ENCODE measurements at regions not wholly inside any gene's neighbourhood (a gene's known extent, or its start where the extent isn't known, plus 50 kb on each side); places are given as distances from the start of the nearest gene placed in this dataset.

DNA sequence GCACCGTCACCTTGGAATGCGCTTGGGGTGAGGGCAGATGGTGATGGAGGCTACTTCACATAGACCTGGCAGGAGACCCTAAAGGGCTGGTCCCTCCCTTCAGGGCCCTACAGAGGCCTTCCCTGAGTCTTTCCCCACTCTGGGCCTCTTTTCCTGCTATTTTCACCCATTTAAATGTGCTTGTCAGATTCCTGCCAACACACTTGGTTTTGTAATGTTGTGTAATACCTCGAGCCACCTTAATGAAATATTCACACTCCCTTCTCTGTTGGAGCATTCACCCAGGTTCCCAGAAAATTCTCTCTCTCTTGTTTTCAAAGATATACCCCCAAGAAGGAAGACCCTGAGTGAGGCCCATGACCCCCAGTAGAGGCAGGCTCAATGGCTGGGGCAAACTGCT is 456.6 kb upstream of the DYNLRB2 start:
- no peaks in the 10 kb centered on the region for H3K27me3 ChIP-seq

GRCh38 chr16:80082906-80083305 is 457.9 kb upstream of the DYNLRB2 start:
- no peak overlapping the region for H3K4me3 ChIP-seq
- DNase-seq: no peak
- no peaks in the 10 kb centered on the region for H3K27me3 ChIP-seq
- no peaks in the 10 kb centered on the region for H3K36me3 ChIP-seq
- no peaks in the 10 kb centered on the region for H3K4me1 ChIP-seq
- no peaks in the 10 kb centered on the region for H3K9me3 ChIP-seq (replicated peaks)
- H3K27ac ChIP-seq: no peak overlapping the region

More for the DNA sequence above, 456.6 kb upstream of the DYNLRB2 start:
- DNase-seq: no peak
- Histone ChIP-seq H3K9me3 (replicated peaks) (no peaks in the 10 kb centered on the region), H3K4me1 (no peaks in the 10 kb centered on the region), H3K4me3 (no peak overlapping the region), H3K36me3 (no peaks in the 10 kb centered on the region), H3K27ac (no peak overlapping the region)

- no peak overlapping the region for H3K27ac ChIP-seq
- no peaks in the 10 kb centered on the region for H3K9me3 ChIP-seq (replicated peaks)
- H3K4me1 ChIP-seq: no peaks in the 10 kb centered on the region
- no peak for DNase-seq
- no peaks in the 10 kb centered on the region for H3K27me3 ChIP-seq
- no peaks in the 10 kb centered on the region for H3K36me3 ChIP-seq
- H3K4me3 ChIP-seq: no peak overlapping the region
Measured at GRCh38 chr16:80081846-80082245, 458.9 kb upstream of the DYNLRB2 start.

DNA sequence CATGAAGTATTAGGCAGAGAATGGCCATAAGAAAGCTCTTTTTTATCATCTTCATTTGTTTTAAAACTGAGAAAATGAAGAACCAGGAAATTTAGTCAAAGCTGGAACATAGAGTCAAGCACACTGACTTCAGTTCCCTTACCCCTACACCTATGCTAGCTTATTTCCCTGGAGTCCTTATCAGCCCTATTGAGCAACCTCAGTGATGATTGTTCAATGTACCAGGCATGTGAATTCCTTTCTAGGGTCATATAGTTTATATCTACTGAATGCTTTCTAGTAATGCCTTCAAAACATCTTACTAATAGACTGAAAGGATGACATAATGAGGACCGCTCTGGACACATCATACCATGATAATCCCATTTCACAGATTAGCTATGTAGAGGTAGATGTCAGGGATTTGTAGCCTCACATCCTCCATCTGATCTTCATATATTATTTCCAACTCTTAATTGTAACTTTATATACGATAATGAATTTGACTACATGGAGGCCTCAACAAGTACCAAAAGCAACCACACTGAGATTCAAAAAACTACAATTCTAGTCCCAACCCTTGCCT is 460.4 kb upstream of the DYNLRB2 start:
- H3K27ac ChIP-seq: no peak overlapping the region
- no peaks in the 10 kb centered on the region for H3K4me1 ChIP-seq
- H3K4me3 ChIP-seq: no peak overlapping the region
- H3K9me3 ChIP-seq (replicated peaks): no peaks in the 10 kb centered on the region
- H3K36me3 ChIP-seq: no peaks in the 10 kb centered on the region
- H3K27me3 ChIP-seq: no peaks in the 10 kb centered on the region
- no peak for DNase-seq

- Histone ChIP-seq H3K4me1 (no peaks in the 10 kb centered on the region), H3K36me3 (no peaks in the 10 kb centered on the region), H3K9me3 (replicated peaks) (no peaks in the 10 kb centered on the region), H3K4me3 (no peak overlapping the region), H3K27ac (no peak overlapping the region), H3K27me3 (no peaks in the 10 kb centered on the region)
- DNase-seq: no peak
Measured at GRCh38 chr16:80079072-80079471, 461.7 kb upstream of the DYNLRB2 start.

GRCh38 chr16:80077696-80078095 is 463.1 kb upstream of the DYNLRB2 start:
- no peak for DNase-seq
- no peak overlapping the region for H3K4me3 ChIP-seq
- H3K27me3 ChIP-seq: no peaks in the 10 kb centered on the region
- H3K27ac ChIP-seq: no peak overlapping the region
- H3K36me3 ChIP-seq: no peaks in the 10 kb centered on the region
- no peaks in the 10 kb centered on the region for H3K4me1 ChIP-seq
- H3K9me3 ChIP-seq (replicated peaks): no peaks in the 10 kb centered on the region

GRCh38 chr16:80074329-80074728 is 466.5 kb upstream of the DYNLRB2 start:
- H3K4me3 ChIP-seq: no peak overlapping the region
- no peak for DNase-seq
- no peak overlapping the region for H3K27ac ChIP-seq
- no peaks in the 10 kb centered on the region for H3K9me3 ChIP-seq (replicated peaks)
- no peaks in the 10 kb centered on the region for H3K4me1 ChIP-seq
- H3K36me3 ChIP-seq: no peaks in the 10 kb centered on the region
- no peaks in the 10 kb centered on the region for H3K27me3 ChIP-seq

- Histone ChIP-seq H3K4me1 (no peaks in the 10 kb centered on the region), H3K27ac (no peak overlapping the region), H3K9me3 (replicated peaks) (no peaks in the 10 kb centered on the region), H3K36me3 (no peaks in the 10 kb centered on the region), H3K4me3 (no peak overlapping the region), H3K27me3 (no peaks in the 10 kb centered on the region)
- no peak for DNase-seq
Measured at GRCh38 chr16:80071964-80072456, 468.8 kb upstream of the DYNLRB2 start.

GRCh38 chr16:80066805-80067580 is 466.5 kb upstream of the MAF start:
- Histone ChIP-seq H3K27ac (no peak overlapping the region), H3K4me1 (no peaks in the 10 kb centered on the region), H3K27me3 (no peaks in the 10 kb centered on the region), H3K9me3 (replicated peaks) (no peaks in the 10 kb centered on the region), H3K36me3 (no peaks in the 10 kb centered on the region), H3K4me3 (no peak overlapping the region)
- DNase-seq: no peak

DNA sequence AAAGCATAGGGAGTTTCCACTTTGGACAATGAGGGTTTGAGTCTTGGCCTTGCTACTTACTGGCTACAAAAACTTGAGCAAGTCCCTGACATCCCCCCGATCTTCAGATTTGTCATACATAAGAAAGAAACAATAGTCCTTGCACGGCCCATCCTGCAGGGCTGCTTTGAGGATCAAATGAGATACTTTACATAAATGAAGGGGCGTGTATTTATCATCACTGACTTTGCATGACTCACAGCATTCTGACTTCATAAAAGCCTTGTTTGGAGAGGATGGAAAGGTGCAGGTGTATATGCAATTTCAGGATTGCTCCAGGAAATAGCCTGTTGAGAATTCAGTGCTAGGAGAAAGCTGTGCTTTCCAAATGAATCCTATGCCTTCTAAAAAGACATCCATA is 465.0 kb upstream of the MAF start:
- Histone ChIP-seq H3K4me1 (no peaks in the 10 kb centered on the region), H3K4me3 (no peak overlapping the region), H3K9me3 (replicated peaks) (no peaks in the 10 kb centered on the region), H3K36me3 (no peaks in the 10 kb centered on the region), H3K27me3 (no peaks in the 10 kb centered on the region), H3K27ac (no peak overlapping the region)
- no peak for DNase-seq

- no peaks in the 10 kb centered on the region for H3K27me3 ChIP-seq
- no peak overlapping the region for H3K4me3 ChIP-seq
- H3K36me3 ChIP-seq: no peaks in the 10 kb centered on the region
- H3K4me1 ChIP-seq: no peaks in the 10 kb centered on the region
- DNase-seq: no peak
- no peak overlapping the region for H3K27ac ChIP-seq
- H3K9me3 ChIP-seq (replicated peaks): no peaks in the 10 kb centered on the region
Measured at GRCh38 chr16:80063713-80064069, 463.2 kb upstream of the MAF start.

DNA sequence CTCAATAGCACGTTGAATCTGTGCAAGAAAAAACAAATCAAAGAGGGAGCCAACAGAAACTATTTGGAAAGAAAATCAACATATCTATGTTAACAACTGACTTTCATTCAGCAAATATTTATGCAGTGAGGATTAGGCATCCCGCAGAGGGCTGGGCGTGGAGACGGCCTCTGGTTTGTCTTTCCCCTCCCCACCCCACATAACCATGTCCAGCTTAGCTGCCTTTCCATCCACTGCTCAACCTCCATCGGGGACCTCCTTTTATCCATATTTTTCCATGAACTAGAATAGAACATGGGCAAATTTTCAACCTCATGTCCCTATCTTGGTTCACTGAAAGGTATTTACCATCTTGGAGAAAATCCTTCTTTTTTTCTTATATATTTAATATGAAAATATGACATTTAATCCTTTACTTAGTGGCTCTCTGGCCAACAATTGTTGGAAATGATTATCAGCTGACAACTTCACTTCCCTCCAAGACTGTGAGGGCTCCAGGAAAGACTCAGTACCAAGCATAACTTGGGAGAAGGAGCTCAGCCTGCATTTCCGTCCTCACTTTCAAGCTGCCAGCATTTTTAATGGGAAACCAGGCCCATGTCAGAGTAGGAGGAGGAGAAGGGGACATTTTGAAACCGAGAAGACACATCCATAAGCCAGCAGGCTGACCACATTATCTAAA is 462.6 kb upstream of the MAF start:
- Histone ChIP-seq H3K4me1 (no peaks in the 10 kb centered on the region), H3K27me3 (no peaks in the 10 kb centered on the region), H3K27ac (no peak overlapping the region), H3K4me3 (no peak overlapping the region), H3K9me3 (replicated peaks) (no peaks in the 10 kb centered on the region), H3K36me3 (no peaks in the 10 kb centered on the region)
- DNase-seq: no peak

GRCh38 chr16:80062361-80063030 is 462.0 kb upstream of the MAF start:
- H3K27me3 ChIP-seq: no peaks in the 10 kb centered on the region

DNA sequence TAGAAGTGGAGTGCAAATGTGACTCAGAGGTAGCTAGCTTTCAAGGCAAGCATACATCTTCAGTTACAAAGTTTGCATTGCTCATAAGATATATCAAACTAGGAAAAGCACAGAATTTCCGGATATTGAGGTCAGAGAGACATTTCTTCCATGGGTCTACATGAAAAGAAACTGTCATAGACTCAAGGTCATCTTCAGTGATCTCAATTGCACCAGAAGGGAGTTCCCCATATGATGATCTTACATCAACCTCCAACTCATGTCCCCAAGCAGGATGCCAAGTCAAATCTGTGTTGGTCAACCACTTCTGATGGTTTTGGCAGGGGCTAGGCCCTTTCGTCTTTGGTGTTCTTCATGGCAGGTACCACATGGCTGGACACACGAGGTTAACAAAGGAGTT is 459.9 kb upstream of the MAF start:
- no peaks in the 10 kb centered on the region for H3K9me3 ChIP-seq (replicated peaks)
- no peaks in the 10 kb centered on the region for H3K36me3 ChIP-seq
- no peak overlapping the region for H3K27ac ChIP-seq

More at GRCh38 chr16:80062361-80063030, 462.0 kb upstream of the MAF start:
- DNase-seq: no peak
- no peak overlapping the region for H3K27ac ChIP-seq
- no peaks in the 10 kb centered on the region for H3K9me3 ChIP-seq (replicated peaks)
- no peaks in the 10 kb centered on the region for H3K36me3 ChIP-seq
- H3K4me3 ChIP-seq: no peak overlapping the region
- no peaks in the 10 kb centered on the region for H3K4me1 ChIP-seq

DNA sequence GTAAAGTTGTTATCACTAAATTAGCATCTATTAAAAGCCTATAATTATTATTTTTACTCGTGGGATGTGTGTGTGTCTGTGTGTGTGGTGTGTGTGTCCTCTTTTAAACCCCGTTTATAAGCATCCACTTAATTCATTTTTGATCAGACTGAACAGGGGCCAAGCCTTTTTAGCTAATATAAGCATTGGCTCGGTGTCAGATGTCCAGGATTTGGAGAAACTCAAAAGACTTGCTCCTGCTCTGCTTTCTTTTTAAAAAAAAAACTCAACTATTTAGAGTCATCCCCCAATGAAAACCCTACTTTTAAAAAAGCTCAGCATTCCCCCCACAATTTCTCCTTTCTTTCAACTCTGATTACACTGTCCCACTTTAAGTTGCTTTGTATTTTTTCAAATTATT is 459.3 kb upstream of the MAF start:
- no peak overlapping the region for H3K27ac ChIP-seq
- DNase-seq: no peak
- H3K9me3 ChIP-seq (replicated peaks): no peaks in the 10 kb centered on the region
- H3K36me3 ChIP-seq: no peaks in the 10 kb centered on the region
- no peak overlapping the region for H3K4me3 ChIP-seq
- H3K27me3 ChIP-seq: no peaks in the 10 kb centered on the region
- H3K4me1 ChIP-seq: no peaks in the 10 kb centered on the region

More for the DNA sequence above, 459.9 kb upstream of the MAF start:
- H3K27me3 ChIP-seq: no peaks in the 10 kb centered on the region
- no peaks in the 10 kb centered on the region for H3K4me1 ChIP-seq
- no peak for DNase-seq
- H3K4me3 ChIP-seq: no peak overlapping the region

All from SJCRH30 (cell line).